CD4-positive, CD25-positive, alpha-beta regulatory T cell (primary cell): ENCODE measurements at regions not wholly inside any gene's neighbourhood (a gene's known extent, or its start where the extent isn't known, plus 50 kb on each side); places are given as distances from the start of the nearest gene placed in this dataset.

Experiments
- ATAC-seq, 2 donors: fragments of 150-1000 bp; cut with Tn5 transposase; one replicate each; pipeline ENCODE4 v1.10.0; 2021; ENCODE audit warnings: low read depth in 2 of 2, moderate number of reproducible peaks in 2 of 2, moderate library complexity in 1 of 2
- DNase-seq, 3 donors: peaks; one replicate each; pipeline versions ENCODE4 v3.0.0 to v3.0.0-alpha.2; 2012 to 2022; ENCODE audit warnings: mixed read lengths in 1 of 3
- H3K27ac ChIP-seq: one replicate; pipeline ENCODE4 v1.7.0; 2013; ENCODE audit warnings: mild to moderate bottlenecking, low read length; ENCODE audit not compliant: insufficient read depth, poor library complexity, severe bottlenecking
- H3K27me3 ChIP-seq: one replicate; pipeline ENCODE4 v1.7.0; 2013; ENCODE audit warnings: low read length; ENCODE audit not compliant: control insufficient read depth, insufficient read depth
- H3K36me3 ChIP-seq: one replicate; pipeline ENCODE4 v1.7.0; 2013; ENCODE audit warnings: mild to moderate bottlenecking, low read length, moderate library complexity; ENCODE audit not compliant: control insufficient read depth, insufficient read depth
- H3K4me1 ChIP-seq: 2 replicates; pipeline ENCODE4 v1.7.0; 2013; ENCODE audit warnings: mild to moderate bottlenecking, low read length; ENCODE audit not compliant: insufficient read depth, control insufficient read depth, poor library complexity, severe bottlenecking
- H3K4me3 ChIP-seq: one replicate; pipeline ENCODE4 v1.7.0; 2013; ENCODE audit warnings: low read depth, mild to moderate bottlenecking, low read length, moderate library complexity
- H3K9me3 ChIP-seq, 2 experiments: 1 replicate in 1 of 2; 2 replicates in 1 of 2; pipeline ENCODE4 v1.7.0; 2013; ENCODE audit warnings: low read length in 2 of 2, mild to moderate bottlenecking in 1 of 2, moderate library complexity in 1 of 2; ENCODE audit not compliant: control insufficient read depth in 2 of 2
- H3K27ac Mint-ChIP-seq, 3 donors: one replicate each; pipeline ENCODE4 v1.8.0; 2020 to 2022; ENCODE audit warnings: mild to moderate bottlenecking in 3 of 3, mixed read lengths in 3 of 3, moderate library complexity in 2 of 3
- H3K27me3 Mint-ChIP-seq: one replicate; pipeline ENCODE4 v1.8.0; 2022; ENCODE audit warnings: mild to moderate bottlenecking, mixed read lengths
- H3K36me3 Mint-ChIP-seq: one replicate; pipeline ENCODE4 v1.8.0; 2020; ENCODE audit warnings: mixed read lengths
- H3K4me1 Mint-ChIP-seq, 4 donors: one replicate each; pipeline ENCODE4 v1.8.0; 2020 to 2022; ENCODE audit warnings: mixed read lengths in 4 of 4, mild to moderate bottlenecking in 1 of 4
- H3K4me3 Mint-ChIP-seq, 4 donors: one replicate each; pipeline ENCODE4 v1.8.0; 2020 to 2022; ENCODE audit warnings: mild to moderate bottlenecking in 4 of 4, mixed read lengths in 4 of 4, moderate library complexity in 3 of 4
- H3K9me3 Mint-ChIP-seq, 7 donors: one replicate each; pipeline ENCODE4 v1.8.0; 2020 to 2022; ENCODE audit warnings: mixed read lengths in 7 of 7, mild to moderate bottlenecking in 3 of 7, moderate library complexity in 2 of 7

- no peaks in the 10 kb centered on the region for H3K27me3 Mint-ChIP-seq
- ATAC-seq, result peak; percentile 74 to 75
Measured at GRCh38 chr7:131654668-131655326, 98.4 kb upstream of the PODXL start.

GRCh38 chr7:131654249-131654558, 97.8 kb upstream of the PODXL start:
- no peaks in the 10 kb centered on the region for H3K27me3 ChIP-seq
- H3K4me3 ChIP-seq, result no peak overlapping the region
- H3K4me1 ChIP-seq, result no peaks in the 10 kb centered on the region
- no peaks in the 10 kb centered on the region for H3K9me3 ChIP-seq
- ATAC-seq, result no peak
- H3K36me3 Mint-ChIP-seq, result no peaks in the 10 kb centered on the region
- H3K36me3 ChIP-seq, result no peaks in the 10 kb centered on the region
- no peak overlapping the region for H3K4me3 Mint-ChIP-seq
- no peaks in the 10 kb centered on the region for H3K27me3 Mint-ChIP-seq
- H3K4me1 Mint-ChIP-seq, result peaks cover 0 to 11% (median 4%) of the 10 kb centered on the region in 4 donors
- no peak overlapping the region for H3K27ac Mint-ChIP-seq
- H3K9me3 Mint-ChIP-seq, result peaks cover 0 to 3% (median 0%) of the 10 kb centered on the region in 7 donors
- no peak for DNase-seq
- H3K27ac ChIP-seq, result no peak overlapping the region

More at GRCh38 chr7:131654668-131655326, 98.4 kb upstream of the PODXL start:
- Histone ChIP-seq H3K36me3 (no peaks in the 10 kb centered on the region), H3K9me3 (no peaks in the 10 kb centered on the region), H3K4me1 (no peaks in the 10 kb centered on the region), H3K27me3 (no peaks in the 10 kb centered on the region), H3K27ac (no peak overlapping the region), H3K4me3 (no peak overlapping the region)
- H3K9me3 Mint-ChIP-seq, result peaks cover 0 to 3% (median 0%) of the 10 kb centered on the region in 7 donors
- H3K36me3 Mint-ChIP-seq, result no peaks in the 10 kb centered on the region
- peaks cover 0 to 11% (median 4%) of the 10 kb centered on the region in 4 donors for H3K4me1 Mint-ChIP-seq
- no peak overlapping the region for H3K4me3 Mint-ChIP-seq
- no peak overlapping the region for H3K27ac Mint-ChIP-seq
- peak; percentile 46 to 75 (median 67) for DNase-seq

GRCh38 chr7:131653418-131654248, 97.2 kb upstream of the PODXL start:
- no peak overlapping the region for H3K27ac ChIP-seq
- ATAC-seq, result no peak
- H3K9me3 ChIP-seq, result no peaks in the 10 kb centered on the region
- H3K27me3 ChIP-seq, result no peaks in the 10 kb centered on the region
- Mint-ChIP-seq H3K27ac (no peak overlapping the region), H3K4me1 (peaks cover 0 to 11% (median 4%) of the 10 kb centered on the region in 4 donors), H3K4me3 (no peak overlapping the region), H3K36me3 (no peaks in the 10 kb centered on the region), H3K27me3 (peaks cover 4% of the 10 kb centered on the region), H3K9me3 (peaks cover 0 to 3% (median 0%) of the 10 kb centered on the region in 7 donors)
- H3K4me1 ChIP-seq, result no peaks in the 10 kb centered on the region
- DNase-seq, result no peak
- H3K36me3 ChIP-seq, result no peaks in the 10 kb centered on the region
- no peak overlapping the region for H3K4me3 ChIP-seq

- H3K4me3 Mint-ChIP-seq, result no peak overlapping the region
- Histone ChIP-seq H3K27me3 (no peaks in the 10 kb centered on the region), H3K4me1 (no peaks in the 10 kb centered on the region), H3K27ac (no peak overlapping the region), H3K4me3 (no peak overlapping the region), H3K36me3 (no peaks in the 10 kb centered on the region), H3K9me3 (no peaks in the 10 kb centered on the region)
- no peaks in the 10 kb centered on the region for H3K36me3 Mint-ChIP-seq
- peaks cover 4% of the 10 kb centered on the region for H3K27me3 Mint-ChIP-seq
- peaks cover 0 to 3% (median 0%) of the 10 kb centered on the region in 7 donors for H3K9me3 Mint-ChIP-seq
- ATAC-seq (no peak), DNase-seq (no peak)
- peaks cover 0 to 11% (median 4%) of the 10 kb centered on the region in 4 donors for H3K4me1 Mint-ChIP-seq
- no peak overlapping the region for H3K27ac Mint-ChIP-seq
Measured at GRCh38 chr7:131652934-131653333, 96.5 kb upstream of the PODXL start.

GRCh38 chr7:131652194-131652593, 95.8 kb upstream of the PODXL start:
- Histone ChIP-seq H3K27ac (no peak overlapping the region), H3K4me3 (no peak overlapping the region), H3K9me3 (no peaks in the 10 kb centered on the region), H3K36me3 (no peaks in the 10 kb centered on the region), H3K4me1 (no peaks in the 10 kb centered on the region), H3K27me3 (no peaks in the 10 kb centered on the region)
- H3K4me1 Mint-ChIP-seq, result peaks cover 0 to 11% (median 4%) of the 10 kb centered on the region in 4 donors
- H3K27me3 Mint-ChIP-seq, result peaks cover 4% of the 10 kb centered on the region
- DNase-seq, result no peak
- no peak overlapping the region for H3K27ac Mint-ChIP-seq
- H3K36me3 Mint-ChIP-seq, result no peaks in the 10 kb centered on the region
- H3K4me3 Mint-ChIP-seq, result no peak overlapping the region
- ATAC-seq, result no peak
- H3K9me3 Mint-ChIP-seq, result peaks cover 0 to 3% (median 0%) of the 10 kb centered on the region in 7 donors

- Histone ChIP-seq H3K4me3 (no peak overlapping the region), H3K27me3 (no peaks in the 10 kb centered on the region), H3K9me3 (no peaks in the 10 kb centered on the region), H3K4me1 (no peaks in the 10 kb centered on the region), H3K36me3 (no peaks in the 10 kb centered on the region), H3K27ac (no peak overlapping the region)
- Mint-ChIP-seq H3K4me1 (peaks cover 0 to 11% (median 4%) of the 10 kb centered on the region in 4 donors), H3K36me3 (no peaks in the 10 kb centered on the region), H3K27me3 (peaks cover 4% of the 10 kb centered on the region), H3K27ac (no peak overlapping the region), H3K9me3 (peaks cover 0 to 3% (median 0%) of the 10 kb centered on the region in 7 donors), H3K4me3 (no peak overlapping the region)
- no peak for ATAC-seq
- no peak for DNase-seq
Measured at GRCh38 chr7:131649879-131650278, 93.5 kb upstream of the PODXL start.

- Mint-ChIP-seq H3K36me3 (no peaks in the 10 kb centered on the region), H3K4me1 (peaks cover 0 to 6% (median 2%) of the 10 kb centered on the region in 4 donors), H3K4me3 (no peak overlapping the region), H3K27ac (no peak overlapping the region), H3K9me3 (peaks cover 0 to 2% (median 0%) of the 10 kb centered on the region in 7 donors), H3K27me3 (peaks cover 4% of the 10 kb centered on the region)
- no peak overlapping the region for H3K4me3 ChIP-seq
- ATAC-seq (no peak), DNase-seq (no peak)
- H3K27me3 ChIP-seq, result no peaks in the 10 kb centered on the region
- H3K4me1 ChIP-seq, result no peaks in the 10 kb centered on the region
- H3K27ac ChIP-seq, result no peak overlapping the region
- no peaks in the 10 kb centered on the region for H3K9me3 ChIP-seq
- H3K36me3 ChIP-seq, result no peaks in the 10 kb centered on the region
Measured at GRCh38 chr7:131649003-131649541, 92.6 kb upstream of the PODXL start.
